ENCODE measurements at regions not wholly inside any gene's neighbourhood (a gene's known extent, or its start where the extent isn't known, plus 50 kb on each side); places are given as distances from the start of the nearest gene placed in this dataset.

GRCh38 chr5:167820101-167820990, 471.1 kb upstream of the WWC1 start:
- TF ChIP-seq CTCF (IDR thresholded peaks at IDR 0.05): no peak
- TF ChIP-seq POLR2A (IDR thresholded peaks at IDR 0.05): no peak
